CD8-positive, alpha-beta memory T cell (primary cell): ENCODE measurements at regions not wholly inside any gene's neighbourhood (a gene's known extent, or its start where the extent isn't known, plus 50 kb on each side); places are given as distances from the start of the nearest gene placed in this dataset.

Experiments
- CTCF ChIA-PET: fragments of 350-600 bp; sonication (Branson Sonifier 250); formaldehyde crosslinking; loops from one replicate; lab custom pipeline; 2021; ENCODE audit warnings: antibody characterized with exemption; lab: Charles Lee
- POLR2A ChIA-PET: fragments of 350-600 bp; sonication (Branson Sonifier 250); formaldehyde crosslinking; loops from one replicate; lab custom pipeline; 2021; ENCODE audit warnings: antibody characterized with exemption; lab: Charles Lee
- DNase-seq, 5 donors: peaks; one replicate each; pipeline versions ENCODE4 v3.0.0 to v3.0.0-alpha.2; 2020 to 2022; ENCODE audit warnings: mixed read lengths in 1 of 5
- H3K27ac ChIP-seq: one replicate; pipeline ENCODE4 v1.7.0; 2013; ENCODE audit warnings: low read depth, mild to moderate bottlenecking, low read length, moderate library complexity
- H3K27me3 ChIP-seq: 2 replicates; pipeline ENCODE4 v1.7.0; 2013; ENCODE audit warnings: low read length, mild to moderate bottlenecking; ENCODE audit not compliant: insufficient read depth, poor library complexity, severe bottlenecking
- H3K36me3 ChIP-seq: 2 replicates; pipeline ENCODE4 v1.7.0; 2013; ENCODE audit warnings: mild to moderate bottlenecking, low read length, moderate library complexity; ENCODE audit not compliant: insufficient read depth
- H3K4me1 ChIP-seq: 2 replicates; pipeline ENCODE4 v1.7.0; 2013; ENCODE audit warnings: mild to moderate bottlenecking, low read length, moderate library complexity; ENCODE audit not compliant: insufficient read depth
- H3K4me3 ChIP-seq: 2 replicates; pipeline ENCODE4 v1.7.0; 2013; ENCODE audit warnings: mild to moderate bottlenecking, low read length
- H3K9me3 ChIP-seq: 2 replicates; pipeline ENCODE4 v1.7.0; 2013; ENCODE audit warnings: mild to moderate bottlenecking, low read length
- H3K27ac Mint-ChIP-seq, 8 donors: one replicate each; pipeline ENCODE4 v1.8.0; 2020 to 2021; ENCODE audit warnings: mixed read lengths in 8 of 8, mild to moderate bottlenecking in 6 of 8, inconsistent platforms in 3 of 8, moderate library complexity in 3 of 8
- H3K27me3 Mint-ChIP-seq, 2 donors: one replicate each; pipeline ENCODE4 v1.8.0; 2020 to 2021; ENCODE audit warnings: mixed read lengths in 2 of 2, mild to moderate bottlenecking in 1 of 2, moderate library complexity in 1 of 2
- H3K36me3 Mint-ChIP-seq, 3 donors: one replicate each; pipeline ENCODE4 v1.8.0; 2020 to 2021; ENCODE audit warnings: mixed read lengths in 3 of 3, inconsistent platforms in 1 of 3, mild to moderate bottlenecking in 1 of 3
- H3K4me1 Mint-ChIP-seq, 3 donors: one replicate each; pipeline ENCODE4 v1.8.0; 2020 to 2021; ENCODE audit warnings: mixed read lengths in 3 of 3, inconsistent platforms in 1 of 3, mild to moderate bottlenecking in 1 of 3
- H3K4me3 Mint-ChIP-seq, 7 donors: one replicate each; pipeline ENCODE4 v1.8.0; 2020 to 2021; ENCODE audit warnings: mixed read lengths in 7 of 7, mild to moderate bottlenecking in 6 of 7, moderate library complexity in 4 of 7, inconsistent platforms in 2 of 7
- H3K9me3 Mint-ChIP-seq, 5 donors: one replicate each; pipeline ENCODE4 v1.8.0; 2020 to 2022; ENCODE audit warnings: mixed read lengths in 5 of 5, mild to moderate bottlenecking in 3 of 5, moderate library complexity in 2 of 5, inconsistent platforms in 1 of 5

DNA sequence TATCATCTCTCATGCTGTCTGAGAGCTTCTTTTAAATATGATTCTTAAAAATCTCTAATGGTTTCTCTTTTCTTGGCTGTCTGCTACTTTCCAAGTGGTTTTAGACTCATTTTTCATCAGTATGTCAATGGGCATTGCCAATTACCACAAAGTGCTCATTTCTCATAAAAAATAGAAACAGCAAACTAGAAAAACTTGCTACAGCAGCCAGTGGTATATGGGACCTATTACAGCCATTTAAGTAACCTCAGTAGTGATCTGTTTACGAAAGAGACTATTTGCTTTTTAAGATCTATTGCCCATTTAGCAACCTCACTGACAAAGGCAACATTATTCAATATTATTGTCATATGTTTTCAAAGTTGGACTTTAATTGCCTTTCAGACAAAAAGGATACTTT lies 207.1 kb upstream of the RHOBTB1 start:
- H3K36me3 ChIP-seq, result no peaks in the 10 kb centered on the region
- ChIA-PET CTCF (no interaction called here), POLR2A (no interaction called here)
- DNase-seq, result no peak
- H3K27ac ChIP-seq, result no peak overlapping the region
- H3K27me3 ChIP-seq, result no peaks in the 10 kb centered on the region
- no peaks in the 10 kb centered on the region for H3K9me3 ChIP-seq
- no peaks in the 10 kb centered on the region for H3K36me3 Mint-ChIP-seq
- no peak overlapping the region for H3K27ac Mint-ChIP-seq
- no peaks in the 10 kb centered on the region for H3K9me3 Mint-ChIP-seq
- no peak overlapping the region for H3K4me3 ChIP-seq
- peaks cover 3 to 5% of the 10 kb centered on the region in 2 donors for H3K27me3 Mint-ChIP-seq
- H3K4me1 ChIP-seq, result no peaks in the 10 kb centered on the region
- no peaks in the 10 kb centered on the region for H3K4me1 Mint-ChIP-seq
- H3K4me3 Mint-ChIP-seq, result no peak overlapping the region

DNA sequence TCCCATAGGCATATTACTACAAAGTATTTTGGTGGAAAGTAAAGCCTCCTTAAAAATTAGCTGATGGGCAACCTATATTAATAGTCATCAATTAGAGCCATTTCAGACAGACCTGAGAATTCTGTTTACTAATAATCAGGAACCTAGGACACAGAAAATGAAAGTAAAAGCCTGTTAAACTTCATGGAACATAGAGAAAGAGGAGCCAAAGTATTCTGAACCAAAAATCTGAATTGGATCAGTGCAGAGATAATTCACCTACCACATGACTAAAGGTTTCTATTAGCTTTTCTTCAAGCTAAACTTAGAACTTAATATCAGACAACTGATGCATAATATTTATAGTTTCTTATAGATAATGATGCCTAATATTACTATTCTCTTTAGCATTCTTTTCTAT lies 204.5 kb upstream of the RHOBTB1 start:
- Mint-ChIP-seq H3K36me3 (no peaks in the 10 kb centered on the region), H3K9me3 (no peaks in the 10 kb centered on the region), H3K4me3 (no peak overlapping the region), H3K4me1 (no peaks in the 10 kb centered on the region), H3K27me3 (peaks cover 3 to 5% of the 10 kb centered on the region in 2 donors), H3K27ac (no peak overlapping the region)
- CTCF ChIA-PET, result no interaction called here
- no peaks in the 10 kb centered on the region for H3K4me1 ChIP-seq
- no peak overlapping the region for H3K4me3 ChIP-seq
- no peaks in the 10 kb centered on the region for H3K9me3 ChIP-seq
- no peaks in the 10 kb centered on the region for H3K27me3 ChIP-seq
- POLR2A ChIA-PET, result no interaction called here
- no peak for DNase-seq
- no peaks in the 10 kb centered on the region for H3K36me3 ChIP-seq
- no peak overlapping the region for H3K27ac ChIP-seq

DNA sequence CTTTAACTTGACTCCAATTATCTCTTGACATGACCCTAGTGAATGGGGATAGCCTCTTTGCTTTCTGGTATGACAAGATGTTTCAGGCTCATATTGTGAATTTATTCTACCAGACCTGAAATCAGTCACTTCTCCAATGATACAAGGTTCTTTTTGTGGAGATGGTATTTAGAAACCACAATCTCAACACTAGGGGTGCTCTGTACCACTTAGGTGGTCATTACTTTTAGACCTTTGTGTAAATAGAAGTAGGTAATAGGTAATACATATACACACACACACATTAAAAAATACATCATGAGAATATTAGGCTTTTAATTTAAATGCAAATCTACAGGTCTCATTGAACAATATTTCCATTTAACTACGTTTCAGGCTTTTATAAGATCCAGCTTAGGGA lies 199.0 kb upstream of the RHOBTB1 start:
- Histone ChIP-seq H3K9me3 (no peaks in the 10 kb centered on the region), H3K27me3 (no peaks in the 10 kb centered on the region), H3K4me1 (no peaks in the 10 kb centered on the region), H3K36me3 (no peaks in the 10 kb centered on the region), H3K27ac (no peak overlapping the region), H3K4me3 (no peak overlapping the region)
- Mint-ChIP-seq H3K27ac (no peak overlapping the region), H3K27me3 (peaks cover 3 to 9% of the 10 kb centered on the region in 2 donors), H3K4me1 (no peaks in the 10 kb centered on the region), H3K4me3 (no peak overlapping the region), H3K36me3 (no peaks in the 10 kb centered on the region), H3K9me3 (no peaks in the 10 kb centered on the region)
- ChIA-PET CTCF (no interaction called here), POLR2A (no interaction called here)
- DNase-seq, result no peak

DNA sequence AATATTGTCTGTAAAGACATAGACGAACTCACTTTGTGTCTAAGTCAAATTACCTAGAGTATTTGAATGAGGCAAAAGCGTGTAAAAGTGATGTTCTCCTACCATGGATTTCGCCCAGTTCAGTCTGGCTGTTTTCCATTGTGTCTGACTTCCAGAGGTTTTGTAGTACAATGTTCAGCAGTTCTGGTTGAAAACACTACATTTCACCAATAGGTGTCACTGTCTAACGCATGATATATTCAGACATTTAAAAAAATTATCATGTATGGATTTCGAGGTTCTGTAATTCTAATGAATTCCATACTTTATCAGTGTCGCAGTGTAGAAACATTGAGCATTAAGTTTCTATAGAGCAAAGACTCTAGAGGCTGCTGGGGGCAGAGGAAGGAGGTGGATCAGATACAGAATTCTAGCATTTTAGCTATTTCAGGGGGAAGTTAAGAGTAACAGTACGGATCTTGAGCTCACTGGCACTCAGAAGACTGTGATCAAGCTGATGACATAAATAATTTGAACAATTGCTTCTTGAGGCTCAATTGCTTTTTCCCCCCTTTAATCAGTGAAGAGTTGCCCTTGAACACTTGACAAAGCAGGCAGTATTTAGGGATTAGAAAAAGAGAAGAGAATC lies 196.9 kb upstream of the RHOBTB1 start:
- no peak overlapping the region for H3K27ac Mint-ChIP-seq
- H3K4me3 ChIP-seq, result no peak overlapping the region
- no peaks in the 10 kb centered on the region for H3K4me1 ChIP-seq
- H3K4me1 Mint-ChIP-seq, result no peaks in the 10 kb centered on the region
- H3K4me3 Mint-ChIP-seq, result no peak overlapping the region
- no peaks in the 10 kb centered on the region for H3K9me3 Mint-ChIP-seq
- peaks cover 1 to 6% of the 10 kb centered on the region in 2 donors for H3K27me3 Mint-ChIP-seq
- DNase-seq, result peak in 1 of 5 donors; percentile 1
- H3K36me3 Mint-ChIP-seq, result no peaks in the 10 kb centered on the region
- no peak overlapping the region for H3K27ac ChIP-seq
- H3K9me3 ChIP-seq, result no peaks in the 10 kb centered on the region
- H3K27me3 ChIP-seq, result no peaks in the 10 kb centered on the region
- CTCF ChIA-PET, result no interaction called here
- no peaks in the 10 kb centered on the region for H3K36me3 ChIP-seq
- POLR2A ChIA-PET, result no interaction called here

DNA sequence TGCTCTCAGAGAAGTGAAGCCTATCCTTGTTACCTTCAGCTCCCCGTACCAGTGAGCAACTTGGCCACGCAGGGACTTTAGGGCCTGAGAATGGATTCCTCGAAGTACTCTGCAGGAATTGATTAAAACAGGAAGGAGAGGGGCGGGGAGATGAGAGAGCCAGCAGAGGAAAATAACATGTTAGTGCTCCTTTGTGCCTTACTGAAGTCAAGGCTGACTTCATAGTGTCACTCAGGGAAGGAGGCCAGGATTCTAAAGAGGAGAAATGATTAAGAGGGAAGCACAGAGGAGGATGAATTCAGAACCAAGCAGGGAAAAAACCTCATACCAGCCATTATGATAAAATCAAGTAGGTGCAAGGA lies 195.6 kb upstream of the RHOBTB1 start:
- Mint-ChIP-seq H3K27me3 (peaks cover 0 to 6% of the 10 kb centered on the region in 2 donors), H3K9me3 (no peaks in the 10 kb centered on the region), H3K36me3 (no peaks in the 10 kb centered on the region), H3K27ac (no peak overlapping the region), H3K4me3 (no peak overlapping the region), H3K4me1 (no peaks in the 10 kb centered on the region)
- DNase-seq, result no peak
- CTCF ChIA-PET, result no interaction called here
- H3K4me3 ChIP-seq, result no peak overlapping the region
- H3K4me1 ChIP-seq, result no peaks in the 10 kb centered on the region
- H3K9me3 ChIP-seq, result no peaks in the 10 kb centered on the region
- H3K27me3 ChIP-seq, result no peaks in the 10 kb centered on the region
- POLR2A ChIA-PET, result no interaction called here
- H3K27ac ChIP-seq, result no peak overlapping the region
- H3K36me3 ChIP-seq, result no peaks in the 10 kb centered on the region

DNA sequence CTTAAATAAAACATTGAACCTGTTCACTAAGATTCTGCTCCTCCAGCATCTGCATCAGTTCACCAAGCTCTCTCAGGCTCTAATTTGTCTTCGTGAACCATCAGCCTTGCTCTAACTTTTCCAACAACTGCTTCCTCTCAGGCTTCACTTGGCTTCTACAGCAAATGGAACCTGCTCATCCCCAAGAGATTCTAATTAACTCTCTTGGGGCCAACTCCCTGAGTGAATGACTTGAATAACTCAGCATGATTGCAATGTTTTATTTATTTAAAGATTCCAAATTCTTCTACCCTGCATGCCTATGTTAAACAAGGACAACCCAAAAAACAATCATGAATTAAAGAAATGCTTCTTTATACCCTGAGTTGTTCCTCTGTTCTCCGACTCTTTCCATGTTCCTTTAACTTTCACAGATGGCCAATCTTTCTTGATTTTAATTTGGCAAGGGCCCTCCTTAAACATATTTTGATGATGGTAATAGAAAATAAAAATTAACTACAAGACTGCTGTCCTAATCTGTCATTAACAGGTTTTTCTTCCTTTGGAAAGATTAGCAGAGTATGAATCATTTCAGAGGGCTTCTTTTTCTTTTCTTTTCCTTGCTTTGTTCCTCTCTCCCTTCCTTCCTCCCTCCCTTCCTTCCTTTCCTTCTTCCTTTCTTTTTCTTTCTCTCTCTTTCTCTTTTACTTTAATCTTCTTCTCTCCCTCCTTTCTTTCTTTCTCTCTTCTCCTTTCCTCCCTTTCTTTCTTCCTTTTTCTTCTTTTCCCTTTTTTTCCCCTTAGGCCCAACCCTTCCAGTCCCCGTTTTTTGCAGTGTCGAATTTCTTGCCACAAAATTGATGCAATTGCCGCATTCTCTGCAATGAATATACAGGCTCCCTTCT lies 195.0 kb upstream of the RHOBTB1 start:
- no peak overlapping the region for H3K27ac Mint-ChIP-seq
- H3K9me3 Mint-ChIP-seq, result no peaks in the 10 kb centered on the region
- no peak overlapping the region for H3K4me3 Mint-ChIP-seq
- no peaks in the 10 kb centered on the region for H3K36me3 Mint-ChIP-seq
- Histone ChIP-seq H3K4me3 (no peak overlapping the region), H3K27me3 (no peaks in the 10 kb centered on the region), H3K27ac (no peak overlapping the region), H3K9me3 (no peaks in the 10 kb centered on the region), H3K36me3 (no peaks in the 10 kb centered on the region), H3K4me1 (no peaks in the 10 kb centered on the region)
- H3K4me1 Mint-ChIP-seq, result no peaks in the 10 kb centered on the region
- CTCF ChIA-PET, result no interaction called here
- peaks cover 0 to 6% of the 10 kb centered on the region in 2 donors for H3K27me3 Mint-ChIP-seq
- POLR2A ChIA-PET, result no interaction called here
- no peak for DNase-seq

DNA sequence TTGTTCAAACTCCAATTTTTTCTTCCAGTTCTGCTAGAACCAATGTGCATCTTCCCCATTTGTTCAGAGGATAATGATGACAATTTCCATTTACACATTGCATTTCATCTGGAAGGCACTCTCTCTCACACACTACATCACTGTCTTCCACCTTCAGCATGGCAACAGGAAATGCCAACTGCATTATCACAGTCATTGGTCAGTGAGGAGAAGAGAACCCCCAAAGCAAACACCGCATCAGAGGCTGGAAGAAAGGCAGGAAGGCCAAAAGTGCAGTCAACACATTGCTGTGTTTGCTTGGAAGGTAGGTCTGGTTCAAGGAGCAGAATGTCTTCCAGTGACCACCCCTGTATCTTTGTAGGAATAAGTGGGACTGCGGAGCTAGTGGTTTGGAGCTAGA lies 192.2 kb upstream of the RHOBTB1 start:
- Histone ChIP-seq H3K9me3 (no peaks in the 10 kb centered on the region), H3K4me3 (no peak overlapping the region), H3K27ac (no peak overlapping the region), H3K4me1 (no peaks in the 10 kb centered on the region), H3K27me3 (no peaks in the 10 kb centered on the region), H3K36me3 (no peaks in the 10 kb centered on the region)
- H3K4me3 Mint-ChIP-seq, result no peak overlapping the region
- no peak for DNase-seq
- ChIA-PET POLR2A (no interaction called here), CTCF (no interaction called here)
- no peak overlapping the region for H3K27ac Mint-ChIP-seq
- no peaks in the 10 kb centered on the region for H3K4me1 Mint-ChIP-seq
- no peaks in the 10 kb centered on the region for H3K36me3 Mint-ChIP-seq
- H3K9me3 Mint-ChIP-seq, result peaks cover 0 to 3% (median 0%) of the 10 kb centered on the region in 5 donors
- peaks cover 0 to 6% of the 10 kb centered on the region in 2 donors for H3K27me3 Mint-ChIP-seq

DNA sequence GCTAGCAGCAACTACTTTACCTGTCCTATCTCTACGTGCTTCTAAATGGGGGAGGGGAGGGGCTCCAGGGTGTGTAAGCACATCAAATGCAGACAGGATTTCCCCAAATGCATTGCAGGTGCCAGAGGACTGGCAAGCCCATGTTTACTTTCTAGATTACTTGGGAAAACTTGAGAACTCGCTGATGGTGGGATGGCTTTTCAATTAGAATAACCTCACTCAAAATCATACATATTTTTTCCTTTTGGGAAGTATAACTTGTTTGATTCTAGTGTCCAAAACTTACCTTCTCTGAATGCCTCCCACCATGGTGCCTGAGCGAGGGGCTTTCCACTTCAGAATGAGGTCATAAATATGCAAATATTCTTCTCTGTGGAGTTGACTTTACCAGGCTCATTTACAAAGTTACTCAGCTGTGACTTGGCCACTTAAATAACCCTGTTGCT lies 191.3 kb upstream of the RHOBTB1 start:
- Histone ChIP-seq H3K27ac (no peak overlapping the region), H3K36me3 (no peaks in the 10 kb centered on the region), H3K27me3 (no peaks in the 10 kb centered on the region), H3K4me1 (no peaks in the 10 kb centered on the region), H3K9me3 (no peaks in the 10 kb centered on the region), H3K4me3 (no peak overlapping the region)
- no peak overlapping the region for H3K27ac Mint-ChIP-seq
- POLR2A ChIA-PET, result no interaction called here
- DNase-seq, result no peak
- no peak overlapping the region for H3K4me3 Mint-ChIP-seq
- CTCF ChIA-PET, result no interaction called here
- H3K36me3 Mint-ChIP-seq, result no peaks in the 10 kb centered on the region
- H3K4me1 Mint-ChIP-seq, result no peaks in the 10 kb centered on the region
- peaks cover 0 to 3% of the 10 kb centered on the region in 2 donors for H3K27me3 Mint-ChIP-seq
- H3K9me3 Mint-ChIP-seq, result peaks cover 0 to 3% (median 0%) of the 10 kb centered on the region in 5 donors
